Spleen (tissue), 7 donors: ENCODE measurements at regions not wholly inside any gene's neighbourhood (a gene's known extent, or its start where the extent isn't known, plus 50 kb on each side); places are given as distances from the start of the nearest gene placed in this dataset.

Source experiments
- CTCF ChIP-seq, 11 experiments: fragments of 200-600 bp in 7 of 11; fragments of 450-650 bp in 4 of 11; sonication (generic) in 4 of 11; IDR thresholded peaks in 8 of 11; conservative IDR thresholded peaks in 3 of 11; 1 replicate in 7 of 11; 2 replicates in 4 of 11; pipeline versions ENCODE4 v1.4.0 to v1.8.0; 2016 to 2021; ENCODE audit warnings: antibody characterized with exemption in 11 of 11, inconsistent platforms in 4 of 11, mild to moderate bottlenecking in 1 of 11
- POLR2A ChIP-seq, 3 donors: fragments of 450-650 bp; IDR thresholded peaks; one replicate each; pipeline ENCODE4 v1.5.1; 2017; ENCODE audit warnings: antibody characterized with exemption in 3 of 3, mild to moderate bottlenecking in 1 of 3
- POLR2AphosphoS5 ChIP-seq, 3 donors: sonication (generic); formaldehyde crosslinking; IDR thresholded peaks; one replicate each; pipeline ENCODE4 v1.5.1; 2017; ENCODE audit warnings: antibody characterized with exemption in 3 of 3
- donor health status: DM: no; HTN: no; CAD: no; lungs with moderate emphysema.
- donor health status: DM: no; HTN: no; CAD: no.
- donor health status: DM: no; HTN: no; CAD: no.

- TF ChIP-seq POLR2AphosphoS5 (IDR thresholded peaks at IDR 0.05) = no peak
- TF ChIP-seq CTCF (IDR thresholded peaks at IDR 0.05 in 8 of 11, conservative IDR thresholded peaks at IDR 0.05 in 3 of 11) = no peak
- TF ChIP-seq POLR2A (IDR thresholded peaks at IDR 0.05) = no peak
Observed at GRCh38 chr12:107436836-107437235, 248.8 kb upstream of the PWP1 start.
